DMS153 (cell line): ENCODE measurements at regions not wholly inside any gene's neighbourhood (a gene's known extent, or its start where the extent isn't known, plus 50 kb on each side); places are given as distances from the start of the nearest gene placed in this dataset.
"Not testable (repeated sequence)": the region's sequence is repeated elsewhere in the genome, so short reads cannot be mapped to it uniquely, and the experiment has no call there.

ENCODE experiments used
- DNase-seq: peaks from one replicate; lab custom pipeline; 2025; lab: John Stamatoyannopoulos, UW

DNA sequence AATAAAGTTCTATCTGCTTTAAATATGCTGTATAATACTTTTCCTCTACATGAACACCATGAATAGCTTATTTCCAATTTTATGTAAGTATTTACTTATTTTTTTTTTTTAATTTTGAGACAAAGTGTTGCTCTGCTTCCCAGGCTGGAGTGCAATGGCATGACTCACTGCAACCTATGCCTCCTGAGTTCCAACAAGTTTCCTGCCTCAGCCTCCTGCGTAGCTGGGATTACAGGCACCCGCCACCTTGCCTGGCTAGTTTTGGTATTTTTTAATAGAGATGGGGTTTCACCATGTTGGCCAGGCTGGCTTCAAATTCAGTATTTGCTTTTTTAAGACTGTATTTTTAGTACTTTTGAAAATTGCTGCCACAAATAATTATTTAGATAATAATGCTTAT, 1365.9 kb downstream of the GRIK2 start:
- no peak for DNase-seq

DNA sequence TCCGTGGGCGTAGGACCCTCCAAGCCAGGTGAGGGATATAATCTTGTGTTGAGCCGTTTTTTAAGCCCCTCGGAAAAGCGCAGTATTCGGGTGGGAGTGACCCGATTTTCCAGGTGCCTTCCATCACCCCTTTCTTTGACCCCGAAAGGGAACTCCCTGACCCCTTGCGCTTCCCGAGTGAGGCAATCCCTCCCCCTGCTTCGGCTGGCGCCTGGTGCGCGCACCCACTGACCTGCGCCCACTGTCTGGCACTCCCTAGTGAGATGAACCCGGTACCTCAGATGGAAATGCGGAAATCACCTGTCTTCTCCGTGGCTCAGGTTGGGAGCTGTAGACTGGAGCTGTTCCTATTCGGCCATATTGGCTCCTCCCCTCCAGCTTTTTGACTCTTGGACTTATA, 1365.0 kb downstream of the GRIK2 start:
- DNase-seq: not testable (repeated sequence)

GRCh38 chr6:102749210-102749971, 1355.9 kb downstream of the GRIK2 start:
- DNase-seq: no peak

- no peak for DNase-seq
Measured at GRCh38 chr6:102746941-102747340, 1353.4 kb downstream of the GRIK2 start.

DNA sequence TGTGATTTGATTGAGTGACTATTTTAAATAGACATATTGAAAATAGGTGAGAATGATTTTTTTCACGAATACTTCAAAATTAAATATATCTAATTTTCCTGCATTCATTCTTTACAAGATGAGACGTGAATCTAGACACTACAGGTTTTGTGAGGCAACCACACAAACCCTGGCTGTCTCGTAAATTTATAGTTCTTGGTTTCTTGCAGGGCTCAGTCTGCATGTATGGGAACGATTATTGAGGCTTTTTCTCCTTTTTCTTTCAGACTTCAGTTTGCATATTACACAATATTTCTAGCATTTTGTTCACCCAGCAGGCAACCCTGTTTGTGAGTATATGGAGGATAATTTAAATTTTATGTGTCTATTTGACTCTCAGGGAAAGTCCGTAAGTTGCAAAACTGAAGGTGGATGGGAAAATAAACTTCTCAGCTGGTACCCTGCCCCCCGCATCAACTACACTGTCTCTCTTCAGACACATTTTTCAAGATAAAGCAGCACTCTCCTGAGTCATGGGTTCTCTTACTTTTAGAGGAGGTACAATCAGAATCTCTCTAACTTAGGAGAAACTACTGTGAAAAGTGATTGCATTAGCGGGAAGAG, 1349.3 kb downstream of the GRIK2 start:
- no peak for DNase-seq

GRCh38 chr6:102742028-102742427, 1348.5 kb downstream of the GRIK2 start:
- DNase-seq: no peak

- no peak for DNase-seq
Measured at GRCh38 chr6:102736941-102737368, 1343.4 kb downstream of the GRIK2 start.

- no peak for DNase-seq
Measured at GRCh38 chr6:102732898-102733297, 1339.4 kb downstream of the GRIK2 start.

DNA sequence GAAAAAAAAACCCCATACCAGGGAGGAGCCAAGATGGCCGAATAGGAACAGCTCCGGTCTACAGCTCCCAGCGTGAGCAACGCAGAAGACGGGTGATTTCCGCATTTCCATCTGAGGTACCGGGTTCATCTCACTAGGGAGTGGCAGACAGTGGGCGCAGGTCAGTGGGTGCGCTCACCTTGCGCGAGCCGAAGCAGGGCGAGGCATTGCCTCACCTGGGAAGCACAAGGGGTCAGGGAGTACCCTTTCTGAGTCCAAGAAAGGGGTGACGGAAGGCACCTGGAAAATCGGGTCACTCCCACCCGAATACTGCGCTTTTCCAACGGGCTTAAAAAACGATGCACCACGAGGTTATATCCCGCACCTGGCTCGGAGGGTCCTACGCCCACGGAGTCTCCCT, 1328.6 kb downstream of the GRIK2 start:
- DNase-seq: not testable (repeated sequence)

DNA sequence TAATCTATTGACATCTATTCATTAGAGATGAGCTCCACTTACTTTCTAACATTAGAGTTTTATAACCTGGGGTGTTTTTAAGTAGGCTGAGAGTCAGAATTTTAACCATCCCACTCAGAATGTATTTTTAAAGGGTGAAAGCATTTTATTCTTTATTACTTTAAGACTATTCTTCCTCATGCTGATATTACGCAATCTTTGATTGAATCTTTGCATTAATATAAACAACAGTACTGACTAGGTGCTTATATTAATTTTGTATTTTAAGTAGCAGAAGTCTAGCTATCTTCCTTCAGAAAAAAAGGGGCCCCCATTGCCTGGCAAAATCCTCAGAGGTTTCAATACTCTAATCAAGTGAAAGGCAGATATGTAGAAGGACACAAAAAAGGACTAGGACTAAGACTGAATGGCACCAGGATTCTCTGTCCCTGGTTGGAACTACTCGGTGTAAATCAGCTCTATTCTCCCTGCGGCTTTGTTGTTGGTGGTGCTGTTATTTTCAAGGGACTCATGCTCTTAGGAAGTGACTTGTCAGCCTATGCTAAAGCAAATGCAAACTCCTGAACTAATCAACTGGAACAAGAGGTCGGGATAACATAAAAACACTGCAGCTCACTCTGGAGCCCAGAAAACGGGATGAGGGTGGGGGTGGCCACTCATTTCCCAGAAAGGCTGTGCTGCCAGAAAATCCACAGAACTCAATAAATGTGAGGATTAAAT, 1324.4 kb downstream of the GRIK2 start:
- DNase-seq: no peak

GRCh38 chr6:102717252-102717651, 1323.7 kb downstream of the GRIK2 start:
- DNase-seq: no peak

- DNase-seq: no peak
Measured at GRCh38 chr6:102701019-102701418, 1307.5 kb downstream of the GRIK2 start.

- DNase-seq: no peak
Measured at GRCh38 chr6:102686461-102686860, 1293.0 kb downstream of the GRIK2 start.

DNA sequence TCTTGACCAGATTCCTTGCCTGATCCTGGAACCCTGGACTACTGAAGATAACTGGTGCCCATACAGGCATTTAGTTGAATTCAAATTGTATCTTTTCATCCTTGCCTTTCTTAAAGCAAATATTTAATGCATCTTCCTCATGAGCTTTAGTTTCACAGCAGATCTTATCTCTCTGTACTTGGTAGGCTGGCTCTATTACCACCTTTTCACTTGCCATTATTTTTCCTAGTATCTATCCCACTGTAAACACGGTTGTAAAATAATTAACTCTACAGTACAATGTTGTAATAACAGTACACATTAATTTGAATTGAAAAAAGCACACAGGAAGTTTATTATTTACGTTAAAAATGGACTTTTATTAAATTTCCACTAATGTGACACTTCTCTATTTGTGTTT, 1286.9 kb downstream of the GRIK2 start:
- no peak for DNase-seq

DNA sequence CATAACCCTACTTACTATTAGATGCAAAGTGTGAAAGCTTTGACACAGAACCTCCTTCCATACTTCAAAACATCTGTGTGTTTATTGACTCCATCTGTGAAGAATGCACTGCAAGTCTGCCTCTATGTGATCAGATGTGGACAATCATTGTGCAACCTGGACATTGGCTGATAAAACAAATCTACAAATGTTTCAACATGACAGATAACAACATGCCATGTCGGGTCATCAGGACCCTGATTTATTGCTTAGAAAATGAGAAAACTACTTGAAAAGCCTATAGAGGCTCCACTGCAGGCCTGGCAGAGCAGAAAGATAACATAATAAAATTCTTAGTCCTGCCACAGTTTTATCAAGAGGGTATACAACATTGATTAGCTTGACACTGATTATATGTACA, 1286.4 kb downstream of the GRIK2 start:
- no peak for DNase-seq

DNA sequence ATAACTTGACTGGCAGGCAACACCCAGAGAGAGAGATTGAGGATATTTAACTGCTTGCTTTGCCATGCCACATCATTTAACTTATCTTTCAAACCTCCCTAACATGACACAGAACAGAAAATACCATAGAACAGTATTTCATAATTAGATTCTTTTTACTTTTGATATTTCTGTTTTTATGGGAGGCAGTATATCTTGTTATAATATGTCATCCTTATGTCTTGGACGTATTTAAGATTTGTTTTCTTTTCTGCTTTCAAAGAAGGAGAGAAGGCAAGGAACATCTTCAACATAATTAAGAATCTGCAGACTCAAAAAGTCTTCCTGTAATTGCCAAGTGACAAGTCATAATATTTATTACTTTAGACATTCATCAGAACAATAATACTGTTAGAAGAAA, 1283.7 kb downstream of the GRIK2 start:
- DNase-seq: no peak

GRCh38 chr6:102670735-102671134, 1277.2 kb downstream of the GRIK2 start:
- no peak for DNase-seq

DNA sequence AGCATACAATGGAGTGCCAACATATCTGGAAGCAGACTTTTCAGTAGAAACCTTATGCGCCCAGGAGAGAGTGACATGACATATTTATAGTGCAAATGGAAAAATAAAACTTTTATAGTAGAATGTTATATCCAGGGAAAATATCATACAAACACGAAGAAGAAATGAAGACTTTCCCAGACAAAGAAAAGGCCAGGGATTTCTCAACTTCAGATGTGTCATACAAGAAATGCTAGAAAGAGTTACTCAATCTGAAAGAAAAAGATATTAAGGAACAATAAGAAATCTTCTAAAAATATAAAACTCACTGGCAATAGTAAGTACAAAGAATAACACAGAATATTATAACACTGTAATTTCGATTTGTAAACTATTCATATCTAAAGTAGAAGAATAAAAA, 1269.3 kb downstream of the GRIK2 start:
- DNase-seq: no peak

DNA sequence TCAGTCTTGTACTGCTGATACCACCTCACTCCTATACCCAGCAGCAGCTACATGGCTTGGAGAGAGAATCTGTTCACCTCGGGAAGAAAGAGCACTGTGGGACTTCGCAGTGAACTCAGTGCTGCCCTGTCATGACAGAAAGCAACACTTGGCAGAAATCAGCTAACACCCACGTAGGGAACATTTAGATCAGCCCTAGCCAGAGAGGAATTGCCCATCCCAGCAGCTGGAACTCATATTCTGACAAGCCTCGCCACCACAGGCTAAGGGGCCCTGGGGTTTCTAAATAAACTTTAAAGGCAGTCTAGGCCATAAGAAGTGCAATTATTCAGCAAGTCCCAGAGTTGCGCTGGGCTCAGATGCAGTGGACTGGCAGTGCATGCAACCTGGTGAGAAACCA, 1266.8 kb downstream of the GRIK2 start:
- no peak for DNase-seq

GRCh38 chr6:102655823-102656222, 1262.3 kb downstream of the GRIK2 start:
- no peak for DNase-seq

DNA sequence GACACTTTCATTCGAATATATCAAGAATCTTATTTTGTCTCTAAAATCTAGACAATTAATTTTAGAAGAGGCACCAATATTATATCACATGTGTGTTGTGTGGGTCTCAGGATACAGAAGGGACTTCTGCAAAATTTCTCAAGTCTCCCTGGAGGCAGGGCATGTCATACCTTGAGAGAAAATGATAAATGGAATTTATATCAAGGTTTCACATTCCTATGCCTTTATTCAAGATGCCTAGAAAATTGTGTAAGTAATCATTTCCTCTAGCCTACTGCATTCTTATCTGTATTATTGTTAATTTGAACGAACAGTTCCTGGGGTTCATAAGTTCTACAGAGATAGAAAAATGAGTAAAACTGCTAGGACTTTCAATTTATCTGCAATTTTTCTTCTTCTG, 1247.9 kb downstream of the GRIK2 start:
- no peak for DNase-seq

- no peak for DNase-seq
Measured at GRCh38 chr6:102631921-102632320, 1238.4 kb downstream of the GRIK2 start.

GRCh38 chr6:102623201-102623600, 1229.7 kb downstream of the GRIK2 start:
- no peak for DNase-seq
